Neuron (in vitro differentiated cells): ENCODE measurements at regions not wholly inside any gene's neighbourhood (a gene's known extent, or its start where the extent isn't known, plus 50 kb on each side); places are given as distances from the start of the nearest gene placed in this dataset.

ENCODE experiments used
- H2AFZ ChIP-seq: one replicate; pipeline ENCODE4 v1.6.1; 2013; ENCODE audit warnings: low read depth, mild to moderate bottlenecking, inconsistent platforms, low read length, moderate library complexity
- H3K27me3 ChIP-seq: one replicate; pipeline ENCODE4 v1.6.1; 2013; ENCODE audit warnings: low read length; ENCODE audit not compliant: insufficient read depth
- H3K36me3 ChIP-seq: one replicate; pipeline ENCODE4 v1.6.1; 2013; ENCODE audit warnings: low read length; ENCODE audit not compliant: insufficient read depth
- H3K4me1 ChIP-seq: one replicate; pipeline ENCODE4 v1.6.1; 2013; ENCODE audit warnings: low read length; ENCODE audit not compliant: insufficient read depth
- H3K4me3 ChIP-seq: 2 replicates; pipeline ENCODE4 v1.5.1; 2013; ENCODE audit warnings: mild to moderate bottlenecking, low read length, moderate library complexity
- H3K9me3 ChIP-seq: one replicate; pipeline ENCODE4 v1.6.1; 2013; ENCODE audit warnings: low read length

DNA sequence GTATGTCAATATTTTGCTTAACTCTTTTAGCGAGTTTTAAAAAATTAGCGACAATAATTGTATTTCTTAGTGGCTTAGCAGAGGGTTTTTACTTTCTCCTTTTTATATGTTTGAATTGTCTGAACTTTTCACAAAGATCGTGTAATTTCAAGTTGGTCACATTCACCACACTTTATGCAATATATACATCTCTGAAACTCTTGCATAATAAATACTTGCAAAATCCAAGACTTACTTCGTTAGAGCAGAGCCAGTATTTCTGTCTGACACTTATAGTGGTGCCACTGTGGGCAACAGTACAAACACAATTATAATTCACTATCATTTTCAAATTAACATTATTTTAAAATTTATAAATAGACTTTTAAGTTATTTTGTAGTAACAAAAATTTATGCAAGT lies 62.0 kb downstream of the SUCNR1 start:
- Histone ChIP-seq H3K4me1 (no peaks in the 10 kb centered on the region), H3K27me3 (no peaks in the 10 kb centered on the region), H3K4me3 (no peak overlapping the region), H2AFZ (no peak overlapping the region), H3K9me3 (no peaks in the 10 kb centered on the region), H3K36me3 (no peaks in the 10 kb centered on the region)

DNA sequence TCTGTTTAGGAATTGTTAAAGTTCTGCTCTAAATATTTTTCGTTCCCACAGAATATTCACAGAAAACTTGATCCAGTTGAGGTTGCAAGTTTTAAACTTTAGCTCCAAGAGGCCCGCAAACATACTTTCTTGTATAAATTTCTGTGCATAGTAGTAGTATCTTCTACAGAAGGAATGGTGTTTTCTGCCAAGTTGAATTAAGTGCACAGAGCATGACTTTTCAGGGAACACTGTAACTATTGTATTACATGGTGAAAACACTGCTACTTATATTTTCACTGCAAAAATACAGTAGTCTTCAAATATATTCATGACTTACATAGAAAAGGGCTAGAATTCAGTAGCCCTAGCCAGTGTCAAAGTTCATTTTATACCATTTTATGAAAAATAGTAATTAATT lies 67.0 kb downstream of the SUCNR1 start:
- Histone ChIP-seq H3K27me3 (no peaks in the 10 kb centered on the region), H3K4me3 (no peak overlapping the region), H3K36me3 (no peaks in the 10 kb centered on the region), H2AFZ (no peak overlapping the region), H3K9me3 (no peaks in the 10 kb centered on the region), H3K4me1 (no peaks in the 10 kb centered on the region)

DNA sequence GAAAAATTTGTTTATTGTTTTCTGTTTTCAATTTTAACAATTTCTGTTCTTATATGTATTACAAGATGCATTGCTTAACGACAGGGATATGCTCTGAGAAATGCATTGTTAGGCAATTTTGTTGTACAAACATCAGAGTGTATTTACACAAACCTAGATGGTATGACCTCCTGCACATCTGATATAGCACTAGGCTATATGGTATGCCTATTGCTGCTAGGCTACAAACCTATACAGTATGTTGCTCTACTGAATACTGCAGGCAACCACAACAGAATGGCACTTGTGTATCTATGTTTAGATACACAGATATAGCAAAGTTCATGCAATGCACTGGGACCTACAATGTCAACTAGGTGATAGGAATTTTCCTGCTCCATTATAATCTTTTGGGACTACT lies 70.1 kb downstream of the SUCNR1 start:
- no peaks in the 10 kb centered on the region for H3K4me1 ChIP-seq
- H3K4me3 ChIP-seq, result no peak overlapping the region
- no peaks in the 10 kb centered on the region for H3K36me3 ChIP-seq
- H2AFZ ChIP-seq, result no peak overlapping the region
- no peaks in the 10 kb centered on the region for H3K27me3 ChIP-seq
- no peaks in the 10 kb centered on the region for H3K9me3 ChIP-seq

DNA sequence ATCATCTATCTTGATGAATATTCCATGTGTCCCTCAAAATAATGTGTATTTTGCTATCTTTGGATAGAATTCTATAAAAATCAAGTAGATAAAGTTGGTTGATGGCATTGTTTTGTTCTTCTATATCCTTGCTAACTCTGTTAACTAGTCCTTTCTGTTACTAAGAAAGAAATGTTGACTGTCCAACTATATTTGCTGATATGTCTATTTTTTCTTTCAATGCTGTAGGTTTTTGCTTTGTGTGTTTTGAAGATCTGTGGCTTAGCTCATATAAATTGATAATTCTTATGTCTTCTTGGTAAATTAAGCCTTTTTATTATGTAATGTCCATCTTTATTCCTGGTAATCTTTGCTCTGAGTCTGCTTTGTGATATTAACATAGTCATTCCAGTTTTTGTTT lies 70.9 kb downstream of the SUCNR1 start:
- Histone ChIP-seq H3K4me1 (no peaks in the 10 kb centered on the region), H3K27me3 (no peaks in the 10 kb centered on the region), H2AFZ (no peak overlapping the region), H3K36me3 (no peaks in the 10 kb centered on the region), H3K4me3 (no peak overlapping the region), H3K9me3 (no peaks in the 10 kb centered on the region)

DNA sequence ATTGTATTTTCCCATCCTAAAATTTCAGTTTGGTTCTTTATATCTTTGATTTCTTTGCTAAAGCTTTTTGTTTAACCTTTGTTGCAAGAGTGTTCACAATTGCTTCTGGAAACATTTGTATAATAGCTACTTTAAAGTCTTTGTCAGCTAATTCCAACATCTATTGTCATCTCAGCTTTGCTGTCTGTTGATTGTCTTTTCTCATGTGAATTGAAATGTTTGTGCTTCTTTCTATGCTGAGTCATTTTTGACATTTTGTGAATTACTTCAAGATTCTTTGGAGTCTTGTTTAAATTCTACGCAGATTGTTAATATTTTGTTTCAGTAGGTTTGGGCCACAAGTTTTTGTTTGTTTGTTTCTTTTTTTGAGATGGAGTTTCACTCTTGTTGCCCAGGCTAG lies 73.2 kb downstream of the SUCNR1 start:
- no peaks in the 10 kb centered on the region for H3K36me3 ChIP-seq
- H3K4me3 ChIP-seq, result no peak overlapping the region
- H2AFZ ChIP-seq, result no peak overlapping the region
- no peaks in the 10 kb centered on the region for H3K4me1 ChIP-seq
- no peaks in the 10 kb centered on the region for H3K27me3 ChIP-seq
- H3K9me3 ChIP-seq, result no peaks in the 10 kb centered on the region

DNA sequence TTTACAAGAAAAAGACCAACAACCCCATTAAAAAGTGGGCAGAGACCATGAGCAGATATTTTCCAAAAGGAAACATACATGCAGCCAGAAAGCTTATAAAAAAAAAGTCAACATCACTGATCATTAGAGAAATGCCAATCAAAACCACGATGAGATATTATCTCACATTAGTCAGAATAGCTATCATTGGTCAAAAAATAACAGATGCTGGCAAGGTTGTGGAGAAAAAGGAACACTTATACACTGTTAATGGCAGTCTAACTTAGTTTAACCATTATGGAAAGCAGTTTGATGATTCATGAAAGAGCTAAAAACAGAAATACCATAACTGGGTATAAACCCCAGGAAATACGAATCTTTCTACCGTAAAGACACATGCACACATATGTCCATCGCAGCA lies 76.3 kb downstream of the SUCNR1 start:
- Histone ChIP-seq H3K36me3 (no peaks in the 10 kb centered on the region), H3K4me1 (no peaks in the 10 kb centered on the region), H3K9me3 (no peaks in the 10 kb centered on the region), H2AFZ (no peak overlapping the region), H3K4me3 (no peak overlapping the region), H3K27me3 (no peaks in the 10 kb centered on the region)

- no peak overlapping the region for H2AFZ ChIP-seq
- no peaks in the 10 kb centered on the region for H3K27me3 ChIP-seq
- H3K4me1 ChIP-seq, result no peaks in the 10 kb centered on the region
- H3K4me3 ChIP-seq, result no peak overlapping the region
- no peaks in the 10 kb centered on the region for H3K36me3 ChIP-seq
- no peaks in the 10 kb centered on the region for H3K9me3 ChIP-seq
Measured at GRCh38 chr3:151955356-151955755, 81.9 kb downstream of the SUCNR1 start.

GRCh38 chr3:151960961-151961580 lies 87.6 kb downstream of the SUCNR1 start:
- Histone ChIP-seq H3K4me1 (no peaks in the 10 kb centered on the region), H3K27me3 (no peaks in the 10 kb centered on the region), H3K4me3 (no peak overlapping the region), H3K9me3 (no peaks in the 10 kb centered on the region), H3K36me3 (no peaks in the 10 kb centered on the region), H2AFZ (no peak overlapping the region)

GRCh38 chr3:151962352-151962751 lies 88.9 kb downstream of the SUCNR1 start:
- Histone ChIP-seq H3K4me3 (no peak overlapping the region), H2AFZ (no peak overlapping the region), H3K27me3 (no peaks in the 10 kb centered on the region), H3K4me1 (no peaks in the 10 kb centered on the region), H3K36me3 (no peaks in the 10 kb centered on the region), H3K9me3 (no peaks in the 10 kb centered on the region)

DNA sequence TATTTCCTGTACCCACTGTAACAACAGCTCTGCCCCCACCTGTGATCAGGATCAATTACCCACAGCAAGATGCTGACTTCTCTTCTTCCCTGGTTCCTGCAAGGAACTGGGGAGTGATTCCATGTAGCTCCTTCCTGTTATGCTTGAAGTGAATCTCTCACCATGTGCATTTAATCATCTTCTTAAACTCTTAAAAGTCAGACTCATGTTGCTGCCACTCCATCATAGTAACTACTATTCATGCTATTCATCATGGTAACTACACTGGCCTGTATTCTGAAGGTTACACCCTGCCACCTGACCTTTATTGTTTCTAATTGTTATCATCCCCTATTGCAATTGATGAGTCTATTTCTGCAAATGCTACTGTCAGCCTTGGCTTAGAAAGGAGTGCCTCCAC lies 89.5 kb downstream of the SUCNR1 start:
- Histone ChIP-seq H3K27me3 (no peaks in the 10 kb centered on the region), H3K36me3 (no peaks in the 10 kb centered on the region), H3K4me1 (no peaks in the 10 kb centered on the region), H2AFZ (no peak overlapping the region), H3K4me3 (no peak overlapping the region), H3K9me3 (no peaks in the 10 kb centered on the region)

DNA sequence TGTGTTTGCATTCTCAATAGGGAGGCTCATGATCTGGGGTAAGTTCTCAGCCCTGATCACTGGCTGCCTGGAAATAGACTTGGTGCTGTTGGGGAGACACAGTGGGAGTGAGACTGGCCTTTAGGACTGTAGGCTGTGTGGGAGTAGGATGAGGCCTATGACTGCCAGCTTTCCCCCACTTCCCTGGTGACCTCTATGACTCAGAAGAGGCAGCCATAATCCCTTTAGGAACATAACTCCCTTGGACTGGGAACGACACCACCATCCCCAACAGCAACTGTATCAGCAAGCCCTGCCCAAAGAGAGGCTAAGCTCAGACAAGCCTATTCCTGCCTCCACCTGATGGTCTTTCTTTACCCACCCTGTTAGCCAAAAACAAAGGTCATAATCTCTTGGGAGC lies 91.3 kb downstream of the SUCNR1 start:
- Histone ChIP-seq H3K4me1 (peaks cover 4% of the 10 kb centered on the region), H3K27me3 (no peaks in the 10 kb centered on the region), H3K4me3 (no peak overlapping the region), H3K9me3 (no peaks in the 10 kb centered on the region), H3K36me3 (no peaks in the 10 kb centered on the region), H2AFZ (no peak overlapping the region)

DNA sequence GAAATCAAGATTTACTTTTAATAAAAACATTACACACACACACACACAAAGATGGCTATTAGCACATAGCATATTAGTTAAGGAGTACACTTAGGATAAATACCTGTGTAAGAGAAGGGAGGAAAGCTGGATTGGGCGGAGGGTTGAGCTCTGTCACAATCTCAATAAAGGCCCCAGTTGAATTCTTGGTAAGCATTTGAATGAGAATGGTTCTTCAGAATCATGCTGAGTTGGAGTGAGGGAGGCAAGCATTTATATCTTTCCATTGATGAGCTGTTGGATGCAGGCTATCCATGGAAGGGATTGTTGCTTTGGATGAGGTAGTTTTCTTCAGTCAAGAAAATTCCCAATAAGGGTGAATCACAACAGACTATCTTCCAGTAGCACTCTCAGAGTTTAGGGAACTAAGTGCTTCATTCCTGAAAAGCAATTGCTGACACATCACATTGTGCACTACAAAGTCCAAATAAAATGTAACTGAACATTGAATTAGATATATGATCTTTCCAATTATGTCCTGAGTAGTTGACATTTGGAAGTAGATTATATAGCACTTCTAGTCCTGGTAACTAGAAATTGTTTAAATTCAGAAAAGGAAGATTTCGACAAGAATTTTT lies 95.7 kb downstream of the SUCNR1 start:
- no peaks in the 10 kb centered on the region for H3K36me3 ChIP-seq
- no peak overlapping the region for H3K4me3 ChIP-seq
- H2AFZ ChIP-seq, result no peak overlapping the region
- no peaks in the 10 kb centered on the region for H3K9me3 ChIP-seq
- H3K4me1 ChIP-seq, result peaks cover 4% of the 10 kb centered on the region
- H3K27me3 ChIP-seq, result no peaks in the 10 kb centered on the region

DNA sequence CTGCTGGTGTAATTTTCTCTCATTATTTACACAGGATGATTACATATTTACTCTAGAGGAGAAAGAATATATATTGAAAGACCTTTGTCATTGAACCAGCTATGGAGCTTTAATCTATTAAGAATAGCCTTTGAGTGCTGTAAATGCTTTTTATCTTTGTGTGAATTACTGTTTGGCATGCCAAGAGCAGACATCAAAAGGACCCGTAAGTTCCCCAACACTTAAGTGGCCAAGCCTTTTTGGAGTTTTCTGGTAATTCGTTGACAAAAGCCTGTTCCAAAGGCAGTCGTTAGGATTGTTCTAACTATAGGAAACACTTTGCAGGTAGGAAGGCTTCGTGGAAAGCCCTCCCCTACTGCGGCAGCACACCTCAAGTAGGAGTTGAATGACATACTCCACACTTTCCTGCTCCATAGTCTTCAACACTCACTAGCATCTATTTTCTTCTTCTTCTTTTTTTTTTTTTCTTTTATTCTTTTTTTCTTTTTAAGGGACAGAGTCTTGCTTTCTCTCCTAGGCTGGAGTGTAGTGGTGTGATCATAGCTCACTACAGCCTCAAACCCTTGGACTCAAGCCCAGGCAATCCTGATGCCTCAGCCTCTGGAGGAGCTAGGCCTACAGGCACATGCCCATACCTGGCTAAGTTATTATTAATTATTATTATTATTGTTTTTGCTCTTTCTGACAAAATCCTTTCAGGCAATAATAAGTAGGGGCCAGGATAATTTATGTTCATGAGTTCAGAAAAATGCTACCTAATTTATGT lies 98.6 kb downstream of the SUCNR1 start:
- no peaks in the 10 kb centered on the region for H3K36me3 ChIP-seq
- peaks cover 4% of the 10 kb centered on the region for H3K4me1 ChIP-seq
- no peaks in the 10 kb centered on the region for H3K9me3 ChIP-seq
- H2AFZ ChIP-seq, result no peak overlapping the region
- no peak overlapping the region for H3K4me3 ChIP-seq
- no peaks in the 10 kb centered on the region for H3K27me3 ChIP-seq
